NCI-H510A treated with DMSO at 0.1 percent for 48 hours (cell line): ENCODE measurements at regions not wholly inside any gene's neighbourhood (a gene's known extent, or its start where the extent isn't known, plus 50 kb on each side); places are given as distances from the start of the nearest gene placed in this dataset.

Experiments
- DNase-seq: peaks from one replicate; lab custom pipeline; 2025; lab: John Stamatoyannopoulos, UW

- DNase-seq, result no peak
These were observed 1021.0 kb downstream of the MCTP2 start for GRCh38 chr15:95252404-95252803.

GRCh38 chr15:95254263-95254662 is 1022.9 kb downstream of the MCTP2 start:
- DNase-seq, result no peak

- peak; percentile 6 for DNase-seq
These were observed 1028.2 kb downstream of the MCTP2 start for GRCh38 chr15:95259513-95259912.

GRCh38 chr15:95259965-95260364 is 1028.6 kb downstream of the MCTP2 start:
- no peak for DNase-seq

- no peak for DNase-seq
These were observed 1029.5 kb downstream of the MCTP2 start for GRCh38 chr15:95260856-95261255.

GRCh38 chr15:95261546-95261945 is 1030.2 kb downstream of the MCTP2 start:
- DNase-seq, result no peak

- no peak for DNase-seq
These were observed 1030.6 kb downstream of the MCTP2 start for GRCh38 chr15:95261968-95262367.

- no peak for DNase-seq
These were observed 1031.7 kb downstream of the MCTP2 start for GRCh38 chr15:95262866-95263564.

GRCh38 chr15:95263751-95264150 is 1032.4 kb downstream of the MCTP2 start:
- no peak for DNase-seq

- DNase-seq, result no peak
These were observed 1034.1 kb downstream of the MCTP2 start for GRCh38 chr15:95265419-95265997.

- no peak for DNase-seq
These were observed 1035.2 kb downstream of the MCTP2 start for GRCh38 chr15:95266451-95267061.

GRCh38 chr15:95267481-95267880 is 1036.1 kb downstream of the MCTP2 start:
- no peak for DNase-seq

GRCh38 chr15:95269242-95270183 is 1038.2 kb downstream of the MCTP2 start:
- DNase-seq, result no peak

- no peak for DNase-seq
These were observed 1042.7 kb downstream of the MCTP2 start for GRCh38 chr15:95274101-95274500.

- DNase-seq, result no peak
These were observed 1045.9 kb downstream of the MCTP2 start for GRCh38 chr15:95277266-95277665.

GRCh38 chr15:95278532-95279245 is 1047.3 kb downstream of the MCTP2 start:
- DNase-seq, result no peak

- no peak for DNase-seq
These were observed 1048.1 kb downstream of the MCTP2 start for GRCh38 chr15:95279277-95280019.

GRCh38 chr15:95280711-95281110 is 1049.3 kb downstream of the MCTP2 start:
- no peak for DNase-seq

- DNase-seq, result no peak
These were observed 1049.0 kb upstream of the NR2F2 start for GRCh38 chr15:95281470-95281869.

- no peak for DNase-seq
These were observed 1046.0 kb upstream of the NR2F2 start for GRCh38 chr15:95284492-95284891.

GRCh38 chr15:95284933-95285421 is 1045.5 kb upstream of the NR2F2 start:
- no peak for DNase-seq
